SK-N-SH treated with all-trans-retinoic acid at 6 μM for 48 hours (cell line): ENCODE measurements at regions not wholly inside any gene's neighbourhood (a gene's known extent, or its start where the extent isn't known, plus 50 kb on each side); places are given as distances from the start of the nearest gene placed in this dataset.

Experiments
- PATZ1 ChIP-seq: fragments of 250-450 bp; sonication (Bioruptor Pico); IDR thresholded peaks from 2 replicates; pipeline ENCODE4 v1.8.0; 2020; ENCODE audit warnings: mild to moderate bottlenecking, moderate library complexity, borderline replicate concordance
- ZC3H10 ChIP-seq: fragments of 250-450 bp; sonication (Bioruptor Pico); IDR thresholded peaks from 2 replicates; pipeline ENCODE4 v1.5.1; 2021; ENCODE audit warnings: mild to moderate bottlenecking, moderate library complexity
- ZFP3 ChIP-seq: fragments of 250-450 bp; sonication (Bioruptor Pico); IDR thresholded peaks from 2 replicates; pipeline ENCODE4 v1.5.0; 2020; ENCODE audit warnings: mild to moderate bottlenecking, moderate library complexity

GRCh38 chr2:203654826-203655225 is 51.6 kb upstream of the CD28 start:
- no peak for TF ChIP-seq ZFP3 (CRISPR knock-in tag)
- TF ChIP-seq PATZ1: no peak
- no peak for TF ChIP-seq ZC3H10
